ENCODE measurements at regions not wholly inside any gene's neighbourhood (a gene's known extent, or its start where the extent isn't known, plus 50 kb on each side); places are given as distances from the start of the nearest gene placed in this dataset.
"Not testable (repeated sequence)": the region's sequence is repeated elsewhere in the genome, so short reads cannot be mapped to it uniquely, and the experiment has no call there.

GRCh38 chr5:85662969-85663707 is 954.6 kb upstream of the COX7C start:
- not testable (repeated sequence) for DNase-seq

GRCh38 chr5:85663708-85664031 is 954.1 kb upstream of the COX7C start:
- no peak for DNase-seq

- no peak for DNase-seq
These were observed 947.3 kb upstream of the COX7C start for GRCh38 chr5:85670417-85670816.

- no peak for DNase-seq
These were observed 946.3 kb upstream of the COX7C start for GRCh38 chr5:85671223-85671970.

- DNase-seq, result no peak
These were observed 935.9 kb upstream of the COX7C start for GRCh38 chr5:85681871-85682270.

GRCh38 chr5:85684351-85684750 is 933.4 kb upstream of the COX7C start:
- no peak for DNase-seq

- no peak for DNase-seq
These were observed 914.4 kb upstream of the COX7C start for GRCh38 chr5:85703296-85703695.

- no peak for DNase-seq
These were observed 908.0 kb upstream of the COX7C start for GRCh38 chr5:85709728-85710127.

GRCh38 chr5:85716344-85717202 is 901.2 kb upstream of the COX7C start:
- DNase-seq, result no peak

- DNase-seq, result no peak
These were observed 900.6 kb upstream of the COX7C start for GRCh38 chr5:85717203-85717563.

GRCh38 chr5:85732185-85732584 is 885.6 kb upstream of the COX7C start:
- DNase-seq, result no peak

GRCh38 chr5:85741972-85742371 is 875.8 kb upstream of the COX7C start:
- DNase-seq, result no peak

- no peak for DNase-seq
These were observed 857.2 kb upstream of the COX7C start for GRCh38 chr5:85760519-85760918.

GRCh38 chr5:85769347-85769746 is 848.4 kb upstream of the COX7C start:
- DNase-seq, result no peak

GRCh38 chr5:85784746-85785145 is 833.0 kb upstream of the COX7C start:
- no peak for DNase-seq

- DNase-seq, result no peak
These were observed 804.6 kb upstream of the COX7C start for GRCh38 chr5:85813146-85813545.

- no peak for DNase-seq
These were observed 803.1 kb upstream of the COX7C start for GRCh38 chr5:85814596-85814995.

- no peak for DNase-seq
These were observed 794.0 kb upstream of the COX7C start for GRCh38 chr5:85823462-85824426.

GRCh38 chr5:85838781-85839180 is 779.0 kb upstream of the COX7C start:
- DNase-seq, result no peak

- no peak for DNase-seq
These were observed 776.1 kb upstream of the COX7C start for GRCh38 chr5:85841653-85842052.

GRCh38 chr5:85843535-85843934 is 774.2 kb upstream of the COX7C start:
- DNase-seq, result no peak

- DNase-seq, result no peak
These were observed 768.3 kb upstream of the COX7C start for GRCh38 chr5:85849411-85849810.

- no peak for DNase-seq
These were observed 752.4 kb upstream of the COX7C start for GRCh38 chr5:85865296-85865695.

All from NCI-H1436 treated with DMSO at 0.1 percent for 48 hours (cell line).